Suprapubic skin (tissue), 4 donors: ENCODE measurements at regions not wholly inside any gene's neighbourhood (a gene's known extent, or its start where the extent isn't known, plus 50 kb on each side); places are given as distances from the start of the nearest gene placed in this dataset.

ENCODE experiments used
- DNase-seq, 2 donors: peaks; one replicate each; pipeline ENCODE4 v3.0.0-alpha.2; 2019; ENCODE audit warnings: low spot score in 2 of 2
- H3K27ac ChIP-seq: fragments of 200-600 bp; sonication (generic); one replicate; pipeline ENCODE4 v1.5.1; 2019
- H3K27me3 ChIP-seq: fragments of 200-600 bp; sonication (generic); one replicate; pipeline ENCODE4 v1.5.1; 2019
- H3K36me3 ChIP-seq: fragments of 200-600 bp; sonication (generic); one replicate; pipeline ENCODE4 v1.5.1; 2019
- H3K4me1 ChIP-seq: fragments of 200-600 bp; sonication (generic); one replicate; pipeline ENCODE4 v1.5.1; 2019
- H3K4me3 ChIP-seq: fragments of 200-600 bp; sonication (generic); one replicate; pipeline ENCODE4 v1.5.1; 2019; ENCODE audit warnings: mild to moderate bottlenecking
- H3K9me3 ChIP-seq: fragments of 200-600 bp; sonication (generic); one replicate; pipeline ENCODE4 v1.5.1; 2019
- EP300 ChIP-seq: sonication (generic); formaldehyde crosslinking; IDR thresholded peaks from one replicate; pipeline ENCODE4 v1.6.1; 2017; ENCODE audit warnings: antibody characterized with exemption
- POLR2A ChIP-seq, 2 donors: fragments of 450-650 bp; IDR thresholded peaks; one replicate each; pipeline ENCODE4 v1.6.1; 2017; ENCODE audit warnings: antibody characterized with exemption in 2 of 2, mild to moderate bottlenecking in 2 of 2, moderate library complexity in 2 of 2
- POLR2AphosphoS5 ChIP-seq, 3 donors: sonication (generic); formaldehyde crosslinking; IDR thresholded peaks; one replicate each; pipeline ENCODE4 v1.6.1; 2017; ENCODE audit warnings: antibody characterized with exemption in 3 of 3
- WGBS: methylation state at CpG from one replicate; pipeline ENCODE4 v1.1.5; 2018; 5-methylcytosine and 5-hydroxymethylcytosine counted together
- TF ChIP-seq, protein P1 (sequence below), 2 donors: fragments of 200-600 bp in 1 of 2; fragments of 450-650 bp in 1 of 2; sonication (generic) in 1 of 2; IDR thresholded peaks; one replicate each; pipeline ENCODE4 v1.5.1; 2016 to 2019; ENCODE audit warnings: antibody characterized with exemption in 2 of 2, mild to moderate bottlenecking in 1 of 2, moderate library complexity in 1 of 2

DNA sequence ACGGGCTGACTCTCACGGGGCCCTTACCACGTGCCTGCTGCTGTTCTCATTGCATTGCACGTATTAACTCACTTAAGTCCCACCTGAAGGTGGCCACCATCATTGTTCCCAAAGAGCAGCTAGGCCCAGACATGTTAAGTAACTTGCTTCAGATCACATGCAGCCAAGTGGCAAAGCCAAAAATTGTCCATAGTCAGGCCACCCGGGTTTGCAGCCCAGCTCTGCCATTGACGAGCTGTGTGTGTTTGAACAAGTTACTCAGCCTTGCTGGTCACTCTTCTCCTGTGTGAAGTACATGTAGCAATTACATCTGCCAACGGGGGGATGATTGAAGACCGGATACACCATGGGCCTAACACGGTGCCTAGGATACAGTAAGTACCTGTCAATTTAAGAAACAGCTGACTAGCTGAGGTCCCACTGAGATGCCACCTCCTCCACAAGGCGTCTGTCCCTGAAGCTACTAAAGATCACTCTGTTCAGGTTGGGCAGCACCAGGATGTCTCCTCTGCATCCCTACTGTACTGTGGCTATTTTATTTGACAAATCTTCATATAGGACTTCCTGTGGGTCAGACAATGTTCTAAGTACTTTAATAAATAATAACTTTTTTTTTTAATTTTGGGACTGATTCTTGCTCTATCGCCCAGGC lies 154.2 kb upstream of the MYCN start:
- WGBS, result 94% methylated on average over 11 of the region's 11 CpGs
- no peaks in the 10 kb centered on the region for H3K9me3 ChIP-seq
- H3K27me3 ChIP-seq, result peaks cover 30% of the 10 kb centered on the region
- H3K27ac ChIP-seq, result no peak overlapping the region
- DNase-seq, result no peak
- TF ChIP-seq POLR2AphosphoS5 (IDR thresholded peaks at IDR 0.05) (no peak), POLR2A (IDR thresholded peaks at IDR 0.05) (no peak), EP300 (no peak)
- TF ChIP-seq, protein P1, sequence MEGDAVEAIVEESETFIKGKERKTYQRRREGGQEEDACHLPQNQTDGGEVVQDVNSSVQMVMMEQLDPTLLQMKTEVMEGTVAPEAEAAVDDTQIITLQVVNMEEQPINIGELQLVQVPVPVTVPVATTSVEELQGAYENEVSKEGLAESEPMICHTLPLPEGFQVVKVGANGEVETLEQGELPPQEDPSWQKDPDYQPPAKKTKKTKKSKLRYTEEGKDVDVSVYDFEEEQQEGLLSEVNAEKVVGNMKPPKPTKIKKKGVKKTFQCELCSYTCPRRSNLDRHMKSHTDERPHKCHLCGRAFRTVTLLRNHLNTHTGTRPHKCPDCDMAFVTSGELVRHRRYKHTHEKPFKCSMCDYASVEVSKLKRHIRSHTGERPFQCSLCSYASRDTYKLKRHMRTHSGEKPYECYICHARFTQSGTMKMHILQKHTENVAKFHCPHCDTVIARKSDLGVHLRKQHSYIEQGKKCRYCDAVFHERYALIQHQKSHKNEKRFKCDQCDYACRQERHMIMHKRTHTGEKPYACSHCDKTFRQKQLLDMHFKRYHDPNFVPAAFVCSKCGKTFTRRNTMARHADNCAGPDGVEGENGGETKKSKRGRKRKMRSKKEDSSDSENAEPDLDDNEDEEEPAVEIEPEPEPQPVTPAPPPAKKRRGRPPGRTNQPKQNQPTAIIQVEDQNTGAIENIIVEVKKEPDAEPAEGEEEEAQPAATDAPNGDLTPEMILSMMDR (IDR thresholded peaks at IDR 0.05), result no peak
- H3K4me3 ChIP-seq, result no peak overlapping the region
- no peaks in the 10 kb centered on the region for H3K4me1 ChIP-seq
- H3K36me3 ChIP-seq, result no peaks in the 10 kb centered on the region

DNA sequence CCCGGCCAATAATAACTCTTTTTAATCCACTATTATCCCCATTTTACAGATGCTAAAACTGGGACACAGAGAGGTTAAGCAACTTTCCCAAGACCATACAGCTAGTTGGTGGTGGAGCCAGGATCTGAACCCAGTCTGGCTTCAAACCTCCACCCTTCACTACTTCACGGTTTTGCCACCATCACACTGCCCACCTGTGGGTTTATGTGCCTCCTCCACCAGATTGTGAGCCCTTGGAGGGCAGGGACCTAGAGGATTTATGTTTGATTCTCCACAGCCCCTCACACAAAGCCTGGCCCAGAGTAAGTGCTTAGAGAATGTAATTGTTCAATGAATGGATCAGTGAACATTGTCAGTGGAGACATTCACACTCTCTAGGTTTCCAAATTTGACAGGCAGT lies 153.4 kb upstream of the MYCN start:
- no peak overlapping the region for H3K4me3 ChIP-seq
- H3K36me3 ChIP-seq, result no peaks in the 10 kb centered on the region
- WGBS, result 89% methylated on average over 2 of the region's 2 CpGs
- TF ChIP-seq, protein P1 (IDR thresholded peaks at IDR 0.05), result no peak
- TF ChIP-seq EP300 (no peak), POLR2A (IDR thresholded peaks at IDR 0.05) (no peak)
- H3K9me3 ChIP-seq, result no peaks in the 10 kb centered on the region
- H3K27ac ChIP-seq, result no peak overlapping the region
- no peaks in the 10 kb centered on the region for H3K4me1 ChIP-seq
- H3K27me3 ChIP-seq, result peaks cover 30% of the 10 kb centered on the region
- DNase-seq, result no peak

DNA sequence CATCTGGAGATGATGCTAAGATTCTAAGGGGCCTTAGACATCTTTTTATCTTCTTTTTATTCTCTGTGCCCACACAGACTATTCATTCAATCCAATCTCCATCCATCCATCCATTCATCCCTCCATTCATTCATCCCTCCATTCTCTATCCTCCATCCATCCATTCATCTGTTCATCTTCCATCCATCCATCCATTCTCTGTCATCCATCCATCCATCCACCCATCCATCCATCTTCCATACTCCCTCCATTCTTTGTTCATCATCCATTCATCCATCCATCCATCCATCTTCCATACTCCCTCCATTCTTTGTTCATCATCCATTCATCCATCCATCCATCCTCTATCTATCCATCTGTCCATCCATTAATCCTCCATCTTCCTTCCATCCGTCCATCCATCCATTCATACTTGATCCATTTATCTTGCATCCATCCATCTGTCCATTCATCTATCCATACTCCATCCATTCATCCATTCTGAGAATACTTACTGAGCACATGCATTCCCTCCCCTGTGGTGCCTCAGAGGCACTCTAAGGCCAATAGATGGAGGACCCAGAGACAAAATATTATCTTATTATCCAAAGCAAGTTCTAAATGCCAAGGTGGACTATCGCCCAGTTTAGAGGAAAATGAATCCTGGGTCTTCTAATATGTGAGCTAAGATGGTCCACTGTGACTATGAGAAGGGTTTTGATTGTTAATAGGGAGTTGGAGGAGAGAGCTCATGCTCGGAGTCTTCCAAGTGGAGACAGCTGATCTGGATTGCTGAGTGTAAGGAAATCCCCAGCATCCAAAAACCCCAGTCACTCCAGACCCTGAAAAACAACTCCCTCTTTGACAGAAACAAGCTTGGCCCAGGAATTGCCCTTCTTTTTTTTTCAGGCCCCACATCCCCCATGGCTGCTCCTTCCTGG lies 152.6 kb upstream of the MYCN start:
- no peaks in the 10 kb centered on the region for H3K9me3 ChIP-seq
- H3K4me3 ChIP-seq, result no peak overlapping the region
- DNase-seq, result no peak
- H3K4me1 ChIP-seq, result no peaks in the 10 kb centered on the region
- H3K27ac ChIP-seq, result no peak overlapping the region
- WGBS, result 88% methylated on average over 3 of the region's 3 CpGs
- TF ChIP-seq POLR2AphosphoS5 (IDR thresholded peaks at IDR 0.05) (no peak), POLR2A (IDR thresholded peaks at IDR 0.05) (no peak), EP300 (no peak)
- TF ChIP-seq, protein P1 (IDR thresholded peaks at IDR 0.05), result no peak
- H3K36me3 ChIP-seq, result no peaks in the 10 kb centered on the region
- H3K27me3 ChIP-seq, result peaks cover 22% of the 10 kb centered on the region

DNA sequence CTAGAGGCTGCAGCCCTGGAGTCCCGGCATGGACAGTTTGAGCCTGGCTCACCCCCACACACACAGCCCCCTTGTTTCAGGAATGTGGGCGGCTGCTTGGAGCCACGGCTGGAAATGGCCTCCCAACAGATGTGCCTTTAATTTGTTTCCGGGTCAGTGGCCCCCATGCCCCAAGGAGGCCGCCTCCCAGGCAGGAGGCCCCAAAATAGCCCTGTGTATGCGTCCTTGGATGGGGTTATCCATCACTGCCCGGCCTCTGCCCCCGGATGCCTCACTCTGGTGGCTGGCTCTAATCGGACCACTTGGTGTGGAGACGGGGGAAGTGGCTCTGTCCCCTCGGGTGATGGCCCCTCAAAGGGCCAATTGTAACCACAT lies 151.9 kb upstream of the MYCN start:
- 57% methylated on average over 11 of the region's 11 CpGs for WGBS
- Histone ChIP-seq H3K4me1 (no peaks in the 10 kb centered on the region), H3K36me3 (no peaks in the 10 kb centered on the region), H3K27ac (no peak overlapping the region), H3K4me3 (no peak overlapping the region), H3K9me3 (no peaks in the 10 kb centered on the region), H3K27me3 (peaks cover 22% of the 10 kb centered on the region)
- DNase-seq, result no peak
- TF ChIP-seq POLR2AphosphoS5 (IDR thresholded peaks at IDR 0.05) (no peak), POLR2A (IDR thresholded peaks at IDR 0.05) (no peak), EP300 (no peak)
- TF ChIP-seq, protein P1 (IDR thresholded peaks at IDR 0.05), result no peak

DNA sequence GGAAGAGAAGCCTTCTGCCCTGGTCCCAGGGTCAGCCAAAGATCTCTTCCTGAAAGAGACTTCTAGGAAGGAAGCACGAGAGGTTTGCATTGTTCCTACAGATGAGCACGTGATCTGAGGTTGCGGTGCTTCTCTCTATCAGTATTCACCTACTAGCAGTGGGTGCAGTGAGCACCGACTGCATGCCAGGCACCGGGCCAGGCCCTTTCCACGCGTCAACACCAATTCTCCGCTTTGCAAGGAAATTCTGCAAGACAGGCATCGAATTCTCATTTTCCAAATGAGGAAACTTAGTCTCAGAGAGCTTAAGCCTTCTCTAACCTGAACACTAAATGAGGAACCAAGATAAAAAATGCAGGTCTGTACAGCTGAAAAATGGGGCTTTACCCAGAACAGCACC lies 151.5 kb upstream of the MYCN start:
- TF ChIP-seq POLR2AphosphoS5 (IDR thresholded peaks at IDR 0.05) (no peak), POLR2A (IDR thresholded peaks at IDR 0.05) (no peak), EP300 (no peak)
- TF ChIP-seq, protein P1 (IDR thresholded peaks at IDR 0.05), result no peak
- no peaks in the 10 kb centered on the region for H3K9me3 ChIP-seq
- no peak overlapping the region for H3K27ac ChIP-seq
- H3K36me3 ChIP-seq, result no peaks in the 10 kb centered on the region
- no peak for DNase-seq
- H3K27me3 ChIP-seq, result peaks cover 19% of the 10 kb centered on the region
- no peaks in the 10 kb centered on the region for H3K4me1 ChIP-seq
- 77% methylated on average over 9 of the region's 9 CpGs for WGBS
- no peak overlapping the region for H3K4me3 ChIP-seq
